ENCODE measurements at regions not wholly inside any gene's neighbourhood (a gene's known extent, or its start where the extent isn't known, plus 50 kb on each side); places are given as distances from the start of the nearest gene placed in this dataset.
A peak's percentile ranks its signal among the peaks of the same experiment; 100 is the strongest.

DNA sequence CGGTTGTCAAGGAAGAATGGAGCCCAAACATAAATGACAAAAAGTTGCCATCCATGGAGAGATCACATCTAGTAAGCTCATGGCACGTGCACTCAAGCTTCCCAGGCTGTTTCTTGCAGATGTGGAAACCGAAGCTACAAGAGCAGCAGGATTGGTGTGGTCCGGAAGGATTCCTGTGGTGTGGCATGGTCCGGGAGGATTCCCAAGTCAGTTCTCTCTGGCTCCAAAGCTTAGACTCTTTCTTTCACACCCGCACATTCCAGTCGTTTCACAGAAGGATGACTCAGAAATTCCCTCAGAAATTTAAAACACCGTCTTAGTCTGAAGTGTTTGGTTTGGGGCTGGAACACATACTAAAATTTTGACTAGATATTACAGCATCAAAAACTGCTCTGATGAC is 78.0 kb upstream of the DRD2 start:
- Histone ChIP-seq H4K20me1 (replicated peaks; ENCODE audit: control insufficient read depth, insufficient read depth, low read length) (no peaks in the 10 kb centered on the region), H3K36me3 (ENCODE audit: control insufficient read depth, insufficient read depth, low read length) (no peaks in the 10 kb centered on the region), H3K27me3 (ENCODE audit: control insufficient read depth in 2 of 2, insufficient read depth in 2 of 2, low read length in 2 of 2) (no peaks in the 10 kb centered on the region), H3K4me2 (ENCODE audit: insufficient read depth, low read length) (no peak overlapping the region), H3K9me1 (ENCODE audit: control insufficient read depth, insufficient read depth, low read length) (no peaks in the 10 kb centered on the region), H3K4me3 (no peak overlapping the region), H3K4me1 (replicated peaks in 1 of 2; ENCODE audit: control insufficient read depth in 2 of 2, insufficient read depth in 2 of 2, low read length in 2 of 2) (peaks cover 8 to 40% of the 10 kb centered on the region in 2 experiments; a peak in 4 of 5 replicates), H3K9ac (ENCODE audit: insufficient read depth in 1 of 2, low read depth in 2 of 2, low read length in 2 of 2) (no peak overlapping the region; a peak in 1 of 4 replicates), H3K9me3 (replicated peaks; ENCODE audit: control insufficient read depth, insufficient read depth, low read depth, low read length) (no peaks in the 10 kb centered on the region), H2AFZ (ENCODE audit: low read depth, low read length) (peak overlapping the region; percentile 76), H3K79me2 (ENCODE audit: control insufficient read depth, insufficient read depth, low read length) (no peaks in the 10 kb centered on the region), H3K27ac (ENCODE audit: extremely low read depth, low read depth, low read length) (no peak overlapping the region)
- intact Hi-C loops (cut with micrococcal nuclease) = no loop called here
- POLR2A ChIA-PET = interaction anchor here (2.4 kb wide), 1 partner anchor 13 kb away, joined by 8 read pairs; no protein-coding TSS in a partner anchor
- 44% methylated on average over 8 of the region's 8 CpGs for WGBS (ENCODE audit: insufficient coverage, low coverage, missing lambda C conversion rate)
- ATAC-seq = no peak
- BruUV-seq (replicated peaks) = no TSS peak
- no peak for FAIRE-seq
- peak in 1 of 4 experiments; percentile 26 for DNase-seq (ENCODE audit: extremely low read depth in 1 of 4, low spot score in 3 of 4)
- CTCF ChIA-PET (ENCODE audit: low intra/inter-chr PET ratio) = no interaction called here
- in situ Hi-C loops (cut with MboI) = no loop called here
- TF ChIP-seq FOSL1 (tag; conservative IDR thresholded peaks at IDR 0.05) = peak; percentile 80
- TF ChIP-seq, protein P1, sequence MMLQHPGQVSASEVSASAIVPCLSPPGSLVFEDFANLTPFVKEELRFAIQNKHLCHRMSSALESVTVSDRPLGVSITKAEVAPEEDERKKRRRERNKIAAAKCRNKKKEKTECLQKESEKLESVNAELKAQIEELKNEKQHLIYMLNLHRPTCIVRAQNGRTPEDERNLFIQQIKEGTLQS (IDR thresholded peaks at IDR 0.05) = peak; percentile 64
- TF ChIP-seq, protein P1 (CRISPR knock-in tag; conservative IDR thresholded peaks at IDR 0.05) = no peak
- TF ChIP-seq, protein P2, sequence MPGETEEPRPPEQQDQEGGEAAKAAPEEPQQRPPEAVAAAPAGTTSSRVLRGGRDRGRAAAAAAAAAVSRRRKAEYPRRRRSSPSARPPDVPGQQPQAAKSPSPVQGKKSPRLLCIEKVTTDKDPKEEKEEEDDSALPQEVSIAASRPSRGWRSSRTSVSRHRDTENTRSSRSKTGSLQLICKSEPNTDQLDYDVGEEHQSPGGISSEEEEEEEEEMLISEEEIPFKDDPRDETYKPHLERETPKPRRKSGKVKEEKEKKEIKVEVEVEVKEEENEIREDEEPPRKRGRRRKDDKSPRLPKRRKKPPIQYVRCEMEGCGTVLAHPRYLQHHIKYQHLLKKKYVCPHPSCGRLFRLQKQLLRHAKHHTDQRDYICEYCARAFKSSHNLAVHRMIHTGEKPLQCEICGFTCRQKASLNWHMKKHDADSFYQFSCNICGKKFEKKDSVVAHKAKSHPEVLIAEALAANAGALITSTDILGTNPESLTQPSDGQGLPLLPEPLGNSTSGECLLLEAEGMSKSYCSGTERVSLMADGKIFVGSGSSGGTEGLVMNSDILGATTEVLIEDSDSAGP (CRISPR knock-in tag; IDR thresholded peaks at IDR 0.05) = no peak
- TF ChIP-seq JUND (IDR thresholded peaks at IDR 0.05; ENCODE audit: borderline replicate concordance, low read depth, low read length) = peak; percentile 29; the same call in 1 of the 2 replicates
- TF ChIP-seq JUND (tag; IDR thresholded peaks at IDR 0.05; ENCODE audit: borderline replicate concordance, low read depth, low read length) = peak; percentile 19; the same call in 1 of the 3 replicates

Measured in K562 (cell line).